Retinal pigment epithelial cell (primary cell): ENCODE measurements at regions not wholly inside any gene's neighbourhood (a gene's known extent, or its start where the extent isn't known, plus 50 kb on each side); places are given as distances from the start of the nearest gene placed in this dataset.

Source experiments
- DNase-seq: peaks from one replicate; pipeline ENCODE4 v3.0.0-alpha.2; 2010; ENCODE audit warnings: low read depth
- H3K4me3 ChIP-seq: 2 replicates; pipeline ENCODE4 v1.5.1; 2011; ENCODE audit warnings: mild to moderate bottlenecking, low read length, control low read depth, moderate library complexity
- TF ChIP-seq, protein P1 (sequence below): conservative IDR thresholded peaks from 2 replicates; pipeline ENCODE4 v1.5.1; 2011; ENCODE audit warnings: low read depth, low read length, control low read depth, inconsistent platforms

DNA sequence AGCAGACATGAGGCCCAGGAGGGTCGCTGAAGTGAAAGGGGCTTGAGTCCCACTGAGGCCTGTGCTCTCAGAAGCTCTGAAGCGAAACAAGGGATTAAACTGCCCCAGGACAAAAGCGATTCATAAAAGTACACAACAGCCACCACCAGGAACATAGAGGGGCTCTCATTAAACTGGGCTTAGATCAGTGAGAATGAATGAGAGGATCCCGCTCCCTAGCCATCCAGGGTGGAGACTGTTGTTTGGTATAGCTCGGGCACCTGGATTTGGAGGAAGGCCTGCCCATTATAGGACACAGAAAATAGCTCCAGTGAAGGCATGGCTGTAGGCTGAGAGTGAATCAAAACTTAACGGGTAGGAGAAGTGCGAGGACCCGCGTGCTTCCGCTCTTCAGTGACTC lies 91.6 kb upstream of the TAB2 start:
- H3K4me3 ChIP-seq = no peak overlapping the region
- TF ChIP-seq, protein P1, sequence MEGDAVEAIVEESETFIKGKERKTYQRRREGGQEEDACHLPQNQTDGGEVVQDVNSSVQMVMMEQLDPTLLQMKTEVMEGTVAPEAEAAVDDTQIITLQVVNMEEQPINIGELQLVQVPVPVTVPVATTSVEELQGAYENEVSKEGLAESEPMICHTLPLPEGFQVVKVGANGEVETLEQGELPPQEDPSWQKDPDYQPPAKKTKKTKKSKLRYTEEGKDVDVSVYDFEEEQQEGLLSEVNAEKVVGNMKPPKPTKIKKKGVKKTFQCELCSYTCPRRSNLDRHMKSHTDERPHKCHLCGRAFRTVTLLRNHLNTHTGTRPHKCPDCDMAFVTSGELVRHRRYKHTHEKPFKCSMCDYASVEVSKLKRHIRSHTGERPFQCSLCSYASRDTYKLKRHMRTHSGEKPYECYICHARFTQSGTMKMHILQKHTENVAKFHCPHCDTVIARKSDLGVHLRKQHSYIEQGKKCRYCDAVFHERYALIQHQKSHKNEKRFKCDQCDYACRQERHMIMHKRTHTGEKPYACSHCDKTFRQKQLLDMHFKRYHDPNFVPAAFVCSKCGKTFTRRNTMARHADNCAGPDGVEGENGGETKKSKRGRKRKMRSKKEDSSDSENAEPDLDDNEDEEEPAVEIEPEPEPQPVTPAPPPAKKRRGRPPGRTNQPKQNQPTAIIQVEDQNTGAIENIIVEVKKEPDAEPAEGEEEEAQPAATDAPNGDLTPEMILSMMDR = no peak
- DNase-seq = no peak

DNA sequence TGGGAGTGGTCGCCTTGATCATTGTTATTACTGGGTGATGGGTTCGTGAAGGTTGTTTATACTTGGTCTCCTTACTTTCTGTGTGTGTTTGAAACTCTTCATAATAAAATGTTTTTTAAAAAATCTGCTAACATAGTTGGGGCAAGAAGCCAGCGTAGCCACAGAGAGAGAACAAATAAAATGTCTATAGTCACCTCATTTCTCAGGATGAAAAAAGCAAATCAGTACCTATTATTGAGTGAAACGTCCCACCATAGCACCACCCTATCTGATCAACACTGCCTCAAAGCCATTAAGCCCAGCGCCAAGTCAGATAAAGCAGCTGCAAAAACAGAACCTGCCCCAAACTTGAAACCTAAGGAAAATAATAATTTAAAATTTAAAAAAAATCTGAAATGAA lies 89.7 kb upstream of the TAB2 start:
- H3K4me3 ChIP-seq = no peak overlapping the region
- TF ChIP-seq, protein P1 = no peak
- DNase-seq = no peak

DNA sequence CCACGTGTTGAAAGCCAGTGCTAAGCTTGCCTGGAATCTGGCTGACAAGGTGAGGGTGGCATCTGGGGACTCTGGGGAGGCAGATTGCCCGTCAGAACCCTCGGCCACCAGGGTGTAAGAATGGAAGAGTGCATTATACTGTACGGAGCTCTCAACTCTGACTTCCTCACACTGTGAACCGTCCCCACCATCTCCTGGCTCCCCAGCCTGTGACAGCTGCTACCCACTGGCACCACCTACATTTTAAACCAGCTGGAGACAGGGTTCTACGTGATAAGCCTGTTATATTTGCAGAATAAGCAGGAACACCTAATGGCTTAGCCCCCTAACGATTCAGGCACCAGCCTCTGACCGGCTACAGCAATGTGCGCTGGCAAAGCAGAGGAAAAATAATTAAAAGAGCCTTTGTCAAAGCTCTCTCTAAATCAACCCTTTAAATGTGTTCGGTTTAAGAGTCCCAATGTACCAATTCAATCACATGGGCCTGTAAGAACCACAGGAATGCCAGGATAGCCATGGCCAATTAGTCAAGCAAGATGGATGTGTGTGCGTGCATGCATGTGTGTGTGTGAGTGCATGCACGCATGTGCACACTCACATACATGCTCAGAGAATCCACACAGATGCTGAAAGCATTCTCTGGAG lies 89.1 kb upstream of the TAB2 start:
- H3K4me3 ChIP-seq = no peak overlapping the region
- TF ChIP-seq, protein P1 = peak; percentile 11
- DNase-seq = peak; percentile 69

DNA sequence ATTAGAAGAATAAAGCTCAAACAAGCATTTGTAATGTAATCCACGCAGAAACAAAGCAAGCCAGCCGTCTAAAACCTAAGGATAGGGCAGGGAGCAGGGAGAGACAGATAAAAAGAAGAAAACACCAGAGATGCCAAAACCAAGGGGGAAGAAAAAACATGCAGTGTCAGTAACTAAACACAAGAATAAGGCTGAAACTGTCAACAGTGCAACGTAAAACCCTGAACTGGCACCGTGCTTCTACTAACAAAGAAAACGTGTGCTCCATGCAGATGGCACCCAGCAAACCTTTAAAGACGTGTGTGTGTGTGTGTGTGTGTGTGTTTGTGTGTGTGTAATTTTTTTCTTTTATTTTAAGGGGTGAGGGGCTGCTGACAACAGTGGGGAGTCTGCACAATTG lies 88.4 kb upstream of the TAB2 start:
- TF ChIP-seq, protein P1 = no peak
- no peak overlapping the region for H3K4me3 ChIP-seq
- no peak for DNase-seq

DNA sequence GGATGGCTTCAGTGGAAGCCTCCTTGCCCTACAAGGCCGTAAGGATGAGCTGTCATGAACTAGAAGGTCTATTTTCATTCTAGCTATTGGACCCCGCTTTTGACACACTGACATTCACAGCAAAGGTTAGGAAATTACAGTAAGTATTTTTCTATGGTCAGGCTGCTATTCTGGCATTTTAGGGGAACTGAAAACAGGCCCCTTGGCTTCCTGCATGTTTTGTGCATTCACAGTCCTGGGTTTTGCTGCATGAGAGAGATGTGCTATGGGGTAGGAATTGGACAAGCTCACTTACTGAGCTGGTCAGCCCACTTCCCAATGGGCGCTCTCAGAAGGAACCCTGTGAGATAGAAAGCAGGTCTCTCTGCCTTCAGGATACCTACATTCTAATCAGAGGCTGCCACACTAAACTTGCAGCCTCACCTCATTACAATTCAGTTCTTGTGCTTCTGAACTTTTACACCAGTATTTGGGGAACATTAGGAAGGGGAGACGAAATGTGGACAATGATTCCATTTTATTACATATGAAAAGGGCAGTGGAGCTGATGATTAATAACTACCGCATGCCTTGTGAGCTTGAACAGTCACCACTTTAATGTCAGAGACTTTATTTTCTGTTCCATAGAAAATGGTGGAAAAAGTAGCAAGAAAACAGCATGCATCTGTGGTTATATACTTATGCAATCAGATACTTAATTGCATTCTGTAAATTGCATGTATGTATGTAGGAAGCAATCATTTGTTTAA lies 86.6 kb upstream of the TAB2 start:
- no peak for DNase-seq
- TF ChIP-seq, protein P1 = no peak
- no peak overlapping the region for H3K4me3 ChIP-seq

DNA sequence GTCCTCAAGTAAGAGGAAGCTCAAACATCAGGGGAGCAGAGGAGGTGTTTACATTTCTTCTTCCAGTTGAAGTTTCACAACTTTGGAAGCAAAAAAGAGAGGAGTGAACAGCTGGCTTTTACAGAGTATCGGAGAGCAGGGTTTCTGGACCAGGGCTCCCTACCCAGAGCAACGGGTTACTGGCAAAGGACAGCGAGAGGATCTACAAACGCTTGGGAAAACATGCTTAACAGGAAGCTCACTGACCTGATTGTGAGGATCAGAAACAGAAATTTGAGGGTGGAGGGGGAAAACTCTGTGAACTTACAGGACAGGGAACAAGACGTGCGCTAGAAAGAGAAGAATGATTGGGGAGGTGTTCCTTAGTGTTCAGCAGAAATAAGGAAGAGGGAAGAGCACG lies 85.7 kb upstream of the TAB2 start:
- DNase-seq = no peak
- TF ChIP-seq, protein P1 = no peak
- H3K4me3 ChIP-seq = no peak overlapping the region
